Endothelial cell of umbilical vein (primary cell): ENCODE measurements at regions not wholly inside any gene's neighbourhood (a gene's known extent, or its start where the extent isn't known, plus 50 kb on each side); places are given as distances from the start of the nearest gene placed in this dataset.

Experiments used
- BruUV-seq: library from RNA; stranded (reverse); fragments of 400-500 nt; replicated peaks from 2 replicates; lab custom pipeline; 2021; lab: Mats Ljungman, UMichigan
- CTCF ChIA-PET: fragments of 300-600, 350-600 bp; sonication (Branson Sonifier 250); formaldehyde crosslinking; loops from one replicate; lab custom pipeline; 2021; ENCODE audit warnings: antibody characterized with exemption, inconsistent platforms; lab: Charles Lee
- POLR2A ChIA-PET: fragments of 300-600, 350-600 bp; sonication (Branson Sonifier 250); formaldehyde crosslinking; loops from one replicate; lab custom pipeline; 2021; ENCODE audit warnings: antibody characterized with exemption, inconsistent platforms; lab: Charles Lee
- DNase-seq: peaks from one replicate; pipeline ENCODE4 v3.0.0-alpha.2; 2011; ENCODE audit warnings: low read depth, low spot score
- FAIRE-seq: peaks from 2 replicates; lab custom pipeline; 2011; peaks lifted over from hg19 to GRCh38; lab: Jason Lieb, UNC
- H2AFZ ChIP-seq: 2 replicates; pipeline ENCODE4 v1.6.0; 2012; ENCODE audit warnings: low read depth, low read length, control low read depth, inconsistent platforms
- H3K27ac ChIP-seq: 2 replicates; pipeline ENCODE4 v1.5.1; 2011; ENCODE audit warnings: low read depth, mild to moderate bottlenecking, control low read depth, low read length, moderate library complexity; ENCODE audit not compliant: insufficient read depth
- H3K27me3 ChIP-seq, 2 experiments: 2 replicates each; pipeline versions ENCODE4 v1.6.0 to v1.6.1; 2011; ENCODE audit warnings: low read length in 2 of 2, mixed read lengths in 1 of 2; ENCODE audit not compliant: control insufficient read depth in 2 of 2, insufficient read depth in 2 of 2
- H3K36me3 ChIP-seq, 2 experiments: 2 replicates in 1 of 2; 3 replicates in 1 of 2; pipeline ENCODE4 v1.5.1; 2011; ENCODE audit warnings: low read length in 2 of 2, mild to moderate bottlenecking in 1 of 2, moderate library complexity in 1 of 2; ENCODE audit not compliant: control insufficient read depth in 2 of 2, insufficient read depth in 2 of 2; ENCODE audit errors: extremely low read depth in 1 of 2
- H3K4me1 ChIP-seq: 3 replicates; pipeline ENCODE4 v1.5.1; 2011; ENCODE audit warnings: mild to moderate bottlenecking, low read length; ENCODE audit not compliant: control insufficient read depth, insufficient read depth; ENCODE audit errors: extremely low read depth
- H3K4me2 ChIP-seq: 2 replicates; pipeline ENCODE4 v1.6.1; 2011; ENCODE audit warnings: low read length, control low read depth, mixed read lengths; ENCODE audit not compliant: insufficient read depth
- H3K4me3 ChIP-seq, 3 experiments: fragments of 200-600 bp in 1 of 3; sonication (generic), shearing (Covaris generic) in 1 of 3; replicated peaks in 1 of 3; 2 replicates each; pipeline ENCODE4 v1.5.1; 2011 to 2016; ENCODE audit warnings: control low read depth in 3 of 3, low read length in 3 of 3, mild to moderate bottlenecking in 2 of 3, inconsistent platforms in 1 of 3, low read depth in 1 of 3, moderate library complexity in 1 of 3; ENCODE audit not compliant: insufficient read depth in 1 of 3
- H3K79me2 ChIP-seq: 2 replicates; pipeline ENCODE4 v1.6.0; 2012; ENCODE audit warnings: low read length, inconsistent platforms; ENCODE audit not compliant: control insufficient read depth, insufficient read depth
- H3K9ac ChIP-seq: replicated peaks from 2 replicates; pipeline ENCODE3; 2011; ENCODE audit warnings: low read length, control low read depth; ENCODE audit not compliant: insufficient read depth; ENCODE audit errors: extremely low read depth
- H3K9me1 ChIP-seq: replicated peaks from 3 replicates; pipeline ENCODE4 v1.6.0; 2011; ENCODE audit warnings: mild to moderate bottlenecking, low read length; ENCODE audit not compliant: control insufficient read depth, insufficient read depth; ENCODE audit errors: extremely low read depth
- H3K9me3 ChIP-seq: replicated peaks from 2 replicates; pipeline ENCODE4 v1.5.1; 2012; ENCODE audit warnings: low read length, inconsistent platforms; ENCODE audit not compliant: control insufficient read depth, insufficient read depth
- H4K20me1 ChIP-seq: replicated peaks from 2 replicates; pipeline ENCODE3; 2011; ENCODE audit warnings: mild to moderate bottlenecking, low read length; ENCODE audit not compliant: control insufficient read depth, insufficient read depth; ENCODE audit errors: extremely low read depth
- CTCF ChIP-seq, 2 donors: IDR thresholded peaks; 1 replicate in 1 of 2; 2 replicates in 1 of 2; pipeline ENCODE4 v1.5.1; 2011; ENCODE audit warnings: low read length in 2 of 2, mild to moderate bottlenecking in 2 of 2, moderate library complexity in 2 of 2, control low read depth in 1 of 2, inconsistent platforms in 1 of 2, low read depth in 1 of 2; ENCODE audit not compliant: insufficient read depth in 1 of 2; ENCODE audit errors: extremely low read depth in 1 of 2
- EZH2 ChIP-seq: IDR thresholded peaks from 2 replicates; pipeline ENCODE4 v1.6.1; 2012; ENCODE audit warnings: borderline replicate concordance, low read depth, mild to moderate bottlenecking, moderate library complexity, low read length, inconsistent platforms; ENCODE audit not compliant: severe bottlenecking
- FOS ChIP-seq: IDR thresholded peaks from 2 replicates; pipeline ENCODE4 v1.6.1; 2011; ENCODE audit warnings: mild to moderate bottlenecking, low read length, moderate library complexity, borderline replicate concordance; ENCODE audit not compliant: insufficient read depth
- GATA2 ChIP-seq: IDR thresholded peaks from 2 replicates; pipeline ENCODE4 v1.7.0; 2011; ENCODE audit warnings: low read depth, mild to moderate bottlenecking, moderate library complexity, mixed read lengths, low read length; ENCODE audit not compliant: insufficient read length, insufficient read depth
- JUN ChIP-seq: IDR thresholded peaks from 2 replicates; pipeline ENCODE4 v1.6.1; 2011; ENCODE audit warnings: borderline replicate concordance, low read depth; ENCODE audit not compliant: insufficient read length, insufficient read depth
- MAX ChIP-seq: IDR thresholded peaks from 2 replicates; pipeline ENCODE4 v1.6.1; 2011; ENCODE audit not compliant: insufficient read depth, insufficient read length
- MYC ChIP-seq: IDR thresholded peaks from one replicate; pipeline ENCODE4 v1.6.1; 2011; ENCODE audit warnings: mild to moderate bottlenecking, low read depth, low read length
- POLR2A ChIP-seq: IDR thresholded peaks from 2 replicates; pipeline ENCODE4 v1.6.1; 2012; ENCODE audit warnings: low read depth, mild to moderate bottlenecking, control low read depth, low read length
- POLR2AphosphoS5 ChIP-seq: IDR thresholded peaks from 2 replicates; pipeline ENCODE4 v1.6.1; 2012; ENCODE audit warnings: low read depth, mild to moderate bottlenecking, control low read depth, low read length, moderate library complexity; ENCODE audit not compliant: insufficient read depth
- dilution Hi-C: fragments of 300-500 bp; cut with MboI; formaldehyde crosslinking; loops from one replicate; pipeline ENCODE4 v1.15.0; 2019; ENCODE audit warnings: low sequenced_read_pairs; ENCODE audit not compliant: extremely low pct_ligation_motif_present
- intact Hi-C: fragments of 100-400 bp; cut with micrococcal nuclease; formaldehyde crosslinking; loops from one replicate; pipeline ENCODE4 v1.10.0; 2022

GRCh38 chr15:69860321-69860720 is 237.4 kb downstream of the TLE3 start:
- intact Hi-C loops (no loop called here), dilution Hi-C loops (no loop called here)
- ChIA-PET POLR2A (no interaction called here), CTCF (interaction anchor here (0.7 to 1.0 kb wide), 2 partner anchors 44 to 141 kb away, joined by 3 to 4 read pairs; no protein-coding TSS in a partner anchor)
- Histone ChIP-seq H3K36me3 (no peaks in the 10 kb centered on the region), H3K27ac (no peak overlapping the region), H3K79me2 (no peaks in the 10 kb centered on the region), H3K9ac (no peak overlapping the region), H3K4me3 (no peak overlapping the region), H3K27me3 (no peaks in the 10 kb centered on the region), H2AFZ (no peak overlapping the region), H3K4me1 (no peaks in the 10 kb centered on the region), H3K9me1 (no peaks in the 10 kb centered on the region), H4K20me1 (no peaks in the 10 kb centered on the region), H3K4me2 (no peak overlapping the region), H3K9me3 (no peaks in the 10 kb centered on the region)
- DNase-seq (no peak), FAIRE-seq (no peak)
- TF ChIP-seq GATA2 (no peak), MAX (no peak), JUN (no peak)
- BruUV-seq = no TSS peak

- H3K4me2 ChIP-seq = no peak overlapping the region
- FAIRE-seq = no peak
- H3K36me3 ChIP-seq = no peaks in the 10 kb centered on the region
Observed at GRCh38 chr15:69860921-69861320, 236.8 kb downstream of the TLE3 start.

More at GRCh38 chr15:69860921-69861320, 236.8 kb downstream of the TLE3 start:
- H3K9me1 ChIP-seq = no peaks in the 10 kb centered on the region
- H3K9me3 ChIP-seq = no peaks in the 10 kb centered on the region
- no peak overlapping the region for H3K4me3 ChIP-seq
- CTCF ChIA-PET = no interaction called here
- POLR2A ChIA-PET = no interaction called here
- H3K27ac ChIP-seq = no peak overlapping the region
- no TSS peak for BruUV-seq
- no peak for DNase-seq
- dilution Hi-C loops (no loop called here), intact Hi-C loops (no loop called here)
- no peaks in the 10 kb centered on the region for H3K79me2 ChIP-seq
- no peak overlapping the region for H3K9ac ChIP-seq
- TF ChIP-seq GATA2 (no peak), MAX (no peak), JUN (no peak), FOS (no peak), CTCF (IDR thresholded peaks at IDR 0.05; ENCODE audit: extremely low read depth in 1 of 2, insufficient read depth in 1 of 2, low read depth in 1 of 2, low read length in 2 of 2) (no peak), MYC (no peak), POLR2A (no peak), POLR2AphosphoS5 (no peak), EZH2 (no peak)
- no peaks in the 10 kb centered on the region for H3K27me3 ChIP-seq
- no peaks in the 10 kb centered on the region for H3K4me1 ChIP-seq
- no peak overlapping the region for H2AFZ ChIP-seq
- H4K20me1 ChIP-seq = no peaks in the 10 kb centered on the region
